Kidney capillary endothelial cell (primary cell): ENCODE measurements at regions not wholly inside any gene's neighbourhood (a gene's known extent, or its start where the extent isn't known, plus 50 kb on each side); places are given as distances from the start of the nearest gene placed in this dataset.

Experiments used
- DNase-seq: peaks from one replicate; pipeline ENCODE4 v3.0.0-alpha.2; 2018; ENCODE audit warnings: low spot score

DNA sequence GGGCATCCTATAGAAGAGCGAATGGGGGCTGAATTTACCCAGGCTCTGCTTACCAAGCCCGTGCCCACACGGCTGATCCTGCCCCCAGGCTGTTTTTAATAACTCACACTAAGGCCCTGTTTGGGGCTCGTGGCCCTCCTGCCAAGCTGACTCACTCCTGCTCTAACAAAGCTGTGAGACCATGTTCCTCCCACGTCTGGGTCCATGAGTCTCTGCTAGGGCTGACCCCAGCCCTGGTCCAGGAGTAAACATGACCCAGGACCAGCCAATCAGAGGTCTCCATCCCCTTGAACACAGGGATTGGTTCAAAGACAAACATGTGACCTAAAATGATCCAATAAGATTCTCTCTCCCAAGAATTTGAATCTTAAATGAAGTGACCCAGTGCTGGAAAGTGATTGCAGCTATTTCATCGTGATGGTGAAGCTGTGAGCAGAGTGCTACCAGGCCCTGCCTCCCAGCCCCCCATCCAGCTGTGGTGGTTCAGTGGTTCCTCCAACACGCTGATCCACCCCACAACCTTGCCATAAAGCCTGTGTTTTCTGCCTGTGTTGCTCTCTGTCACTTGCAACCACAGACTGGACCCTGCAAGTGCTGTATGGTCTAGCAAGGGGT is 57.2 kb downstream of the C16orf82 start:
- no peak for DNase-seq

DNA sequence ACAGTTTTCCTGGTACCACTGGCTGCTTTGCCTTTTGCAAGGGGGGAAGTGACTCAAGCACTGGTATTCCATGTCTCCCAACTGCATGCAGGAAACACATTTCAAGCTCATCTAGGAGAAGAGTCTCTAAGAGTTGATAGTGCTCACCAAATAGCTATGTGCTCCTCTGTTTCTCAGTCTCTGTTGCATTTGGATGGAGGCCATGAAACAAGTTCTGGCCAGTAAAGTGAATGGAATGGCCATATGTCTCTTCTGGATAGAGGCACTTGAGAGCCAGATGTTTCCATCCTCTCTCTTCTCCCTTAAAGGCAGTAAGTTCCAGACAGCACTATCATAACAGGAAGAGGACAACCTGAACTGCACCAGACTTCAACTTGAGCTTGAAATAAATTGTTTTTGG is 60.6 kb downstream of the C16orf82 start:
- DNase-seq: peak; percentile 83

DNA sequence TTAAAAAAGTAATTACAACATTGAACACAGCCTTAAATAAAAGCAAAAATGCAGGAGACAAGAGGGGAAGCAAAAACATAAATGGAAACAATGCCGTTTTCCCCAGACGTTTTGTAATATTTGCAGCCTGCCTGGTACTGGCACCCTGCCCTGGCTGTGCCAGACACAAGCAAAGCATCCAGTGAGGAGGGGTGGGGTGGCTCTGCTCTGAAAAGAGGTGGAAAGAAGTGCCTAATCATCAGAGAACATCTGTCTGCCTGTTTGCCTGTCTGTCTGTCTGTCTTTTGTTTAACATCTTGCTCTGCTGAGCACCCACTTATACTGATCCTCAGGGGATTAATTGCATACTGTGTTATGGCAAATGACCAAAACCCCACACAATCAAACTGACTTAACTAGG is 62.7 kb downstream of the C16orf82 start:
- DNase-seq: no peak

DNA sequence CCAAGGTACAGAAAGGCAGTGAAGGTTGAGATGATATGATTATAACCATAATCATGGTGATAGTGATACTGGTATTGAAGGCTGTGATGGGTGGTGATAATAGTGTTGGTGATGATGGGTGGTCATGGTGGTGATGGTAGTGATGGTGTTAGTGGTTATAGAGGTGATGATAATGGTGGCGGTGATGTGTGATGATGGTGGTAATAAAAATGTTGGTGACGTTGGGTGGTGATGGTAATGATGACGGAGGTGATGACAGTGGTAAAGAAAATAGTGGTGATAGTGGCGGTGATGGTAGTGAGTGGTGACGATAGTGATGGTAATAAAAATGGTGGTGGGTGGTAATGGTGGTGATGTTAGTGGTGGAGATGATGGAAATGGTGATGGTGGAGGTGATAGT is 65.1 kb upstream of the KDM8 start:
- DNase-seq: no peak

DNA sequence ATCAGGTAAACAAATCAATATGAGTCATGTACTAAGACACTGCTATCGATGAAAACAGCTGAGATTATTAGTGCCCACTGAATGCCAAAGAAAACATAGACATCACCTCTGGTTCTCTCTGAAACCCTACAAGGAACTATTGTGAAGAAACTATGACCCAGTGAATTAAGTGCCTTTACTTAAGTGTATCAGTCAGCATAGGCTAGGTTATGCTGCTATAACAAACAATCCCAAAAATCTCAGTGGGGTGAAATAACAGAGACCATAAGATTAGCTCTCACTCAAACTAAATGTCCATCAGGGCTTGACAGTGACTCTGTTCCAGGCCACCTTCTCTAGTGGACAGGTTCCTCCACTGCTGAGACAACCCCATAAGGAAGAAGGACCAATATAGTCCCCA is 57.7 kb upstream of the KDM8 start:
- no peak for DNase-seq

DNA sequence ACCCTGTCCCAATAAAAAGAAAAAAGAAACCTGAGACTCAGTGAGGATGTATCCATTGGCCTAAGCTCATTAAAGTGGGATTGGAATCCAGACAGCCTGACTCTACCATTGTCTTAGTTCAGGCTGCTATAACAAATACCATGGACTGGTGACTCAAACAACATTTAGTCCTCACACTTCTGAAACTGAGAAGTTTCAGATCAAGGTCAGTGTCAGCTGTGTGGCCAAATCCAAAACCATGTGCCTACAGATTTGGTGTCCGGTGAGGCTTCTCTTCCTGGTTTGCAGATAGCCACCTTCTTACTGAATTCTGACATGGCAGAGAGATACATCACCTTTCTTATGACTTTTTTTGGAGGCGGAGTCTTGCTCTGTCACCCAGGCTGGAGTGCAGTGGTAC is 53.3 kb upstream of the KDM8 start:
- DNase-seq: no peak

DNA sequence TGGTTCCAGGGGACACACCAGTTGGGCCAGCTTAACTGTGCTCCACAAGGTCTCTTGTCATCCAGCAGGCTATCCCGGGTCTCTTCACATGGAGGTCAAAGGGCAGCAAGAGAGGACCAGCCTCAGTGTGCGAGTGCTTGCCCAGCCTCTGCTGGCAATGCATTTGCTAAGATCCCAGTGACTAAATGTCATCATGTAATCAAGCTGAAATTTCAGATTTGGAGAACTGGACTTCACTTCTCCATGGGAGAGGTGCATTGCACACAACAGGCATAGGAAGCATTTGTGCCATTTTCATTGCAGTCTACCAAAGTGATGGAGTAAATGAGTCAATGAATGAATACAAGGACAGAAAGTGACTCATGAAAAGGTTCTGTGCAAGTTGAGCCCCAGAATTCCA is 51.2 kb upstream of the KDM8 start:
- DNase-seq: no peak

DNA sequence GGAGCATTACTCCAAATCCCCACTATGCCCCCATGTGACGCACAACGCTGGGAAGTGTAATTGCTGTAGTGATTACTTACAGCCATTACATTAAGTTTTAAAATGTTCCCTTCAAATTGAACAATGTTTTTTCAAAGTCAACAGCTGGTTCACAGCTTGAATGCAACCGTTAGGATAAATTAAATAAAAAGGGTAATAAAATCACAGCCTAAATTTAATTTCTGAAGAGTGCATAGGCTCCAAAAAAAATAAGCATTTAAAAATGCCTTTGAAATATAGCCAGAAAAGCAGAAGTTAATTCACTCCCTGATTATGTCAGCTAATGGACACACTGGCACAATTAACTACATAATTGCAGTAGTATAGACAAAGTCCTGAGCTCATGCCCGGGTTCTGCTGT is 50.5 kb upstream of the KDM8 start:
- no peak for DNase-seq
